ENCODE measurements at regions not wholly inside any gene's neighbourhood (a gene's known extent, or its start where the extent isn't known, plus 50 kb on each side); places are given as distances from the start of the nearest gene placed in this dataset.

- H3K9me3 Mint-ChIP-seq = peaks cover 16% of the 10 kb centered on the region
- H3K36me3 Mint-ChIP-seq (ENCODE audit: low read depth) = peaks cover 5% of the 10 kb centered on the region
- H3K4me3 Mint-ChIP-seq = peak overlapping the region; percentile 74 to 89 (median 81)
- H3K4me1 Mint-ChIP-seq = peaks cover 38% of the 10 kb centered on the region
- no peaks in the 10 kb centered on the region for H3K27me3 Mint-ChIP-seq (ENCODE audit: low read depth)
- H3K27ac Mint-ChIP-seq = peak overlapping the region; percentile 97 to 99 (median 98)
- TF ChIP-seq CTCF (IDR thresholded peaks at IDR 0.05; ENCODE audit: unreplicated experiment in 3 of 3) = no peak
Observed at GRCh38 chr14:89701211-89702043, 253.1 kb downstream of the EFCAB11 start.

- Mint-ChIP-seq H3K4me3 (peak overlapping the region; percentile 67 to 80 (median 78)), H3K9me3 (peaks cover 19% of the 10 kb centered on the region), H3K4me1 (peaks cover 38% of the 10 kb centered on the region), H3K36me3 (ENCODE audit: low read depth) (peaks cover 5% of the 10 kb centered on the region), H3K27me3 (ENCODE audit: low read depth) (no peaks in the 10 kb centered on the region), H3K27ac (peak overlapping the region; percentile 81 to 88 (median 81))
- TF ChIP-seq CTCF (IDR thresholded peaks at IDR 0.05; ENCODE audit: unreplicated experiment in 3 of 3) = no peak
Observed at GRCh38 chr14:89700801-89701200, 253.7 kb downstream of the EFCAB11 start.

- Mint-ChIP-seq H3K4me3 (peak overlapping the region in 1 of 3 experiments; percentile 21), H3K36me3 (ENCODE audit: low read depth) (peaks cover 5% of the 10 kb centered on the region), H3K4me1 (peaks cover 38% of the 10 kb centered on the region), H3K27me3 (ENCODE audit: low read depth) (no peaks in the 10 kb centered on the region), H3K9me3 (peaks cover 19% of the 10 kb centered on the region), H3K27ac (peak overlapping the region in 2 of 3 experiments; percentile 18 to 23)
- no peak for TF ChIP-seq CTCF (IDR thresholded peaks at IDR 0.05; ENCODE audit: unreplicated experiment in 3 of 3)
Observed at GRCh38 chr14:89699071-89699470, 255.5 kb downstream of the EFCAB11 start.

GRCh38 chr14:89697281-89698060, 257.1 kb downstream of the EFCAB11 start:
- Mint-ChIP-seq H3K36me3 (ENCODE audit: low read depth) (peaks cover 5% of the 10 kb centered on the region), H3K27ac (no peak overlapping the region), H3K9me3 (peaks cover 11% of the 10 kb centered on the region), H3K4me1 (peaks cover 30% of the 10 kb centered on the region), H3K27me3 (ENCODE audit: low read depth) (no peaks in the 10 kb centered on the region), H3K4me3 (no peak overlapping the region)
- no peak for TF ChIP-seq CTCF (IDR thresholded peaks at IDR 0.05; ENCODE audit: unreplicated experiment in 3 of 3)

- Mint-ChIP-seq H3K36me3 (ENCODE audit: low read depth) (peaks cover 5% of the 10 kb centered on the region), H3K4me3 (no peak overlapping the region), H3K9me3 (peaks cover 11% of the 10 kb centered on the region), H3K27me3 (ENCODE audit: low read depth) (no peaks in the 10 kb centered on the region), H3K4me1 (peaks cover 19% of the 10 kb centered on the region), H3K27ac (no peak overlapping the region)
- TF ChIP-seq CTCF (IDR thresholded peaks at IDR 0.05; ENCODE audit: unreplicated experiment in 3 of 3) = no peak
Observed at GRCh38 chr14:89695846-89696245, 258.7 kb downstream of the EFCAB11 start.

Measured in nephron (organoid).